GM19324 (cell line): ENCODE measurements at regions not wholly inside any gene's neighbourhood (a gene's known extent, or its start where the extent isn't known, plus 50 kb on each side); places are given as distances from the start of the nearest gene placed in this dataset.

Experiments
- ATAC-seq: cut with Tn5 transposase; IDR thresholded peaks from one replicate; pipeline ENCODE4 v1.9.1; 2021; ENCODE audit warnings: mild to moderate bottlenecking, moderate library complexity; ENCODE audit not compliant: unreplicated experiment, low FRiP score

- ATAC-seq, result no peak
Measured at GRCh38 chr18:43703050-43703449, 425.8 kb upstream of the SYT4 start.

DNA sequence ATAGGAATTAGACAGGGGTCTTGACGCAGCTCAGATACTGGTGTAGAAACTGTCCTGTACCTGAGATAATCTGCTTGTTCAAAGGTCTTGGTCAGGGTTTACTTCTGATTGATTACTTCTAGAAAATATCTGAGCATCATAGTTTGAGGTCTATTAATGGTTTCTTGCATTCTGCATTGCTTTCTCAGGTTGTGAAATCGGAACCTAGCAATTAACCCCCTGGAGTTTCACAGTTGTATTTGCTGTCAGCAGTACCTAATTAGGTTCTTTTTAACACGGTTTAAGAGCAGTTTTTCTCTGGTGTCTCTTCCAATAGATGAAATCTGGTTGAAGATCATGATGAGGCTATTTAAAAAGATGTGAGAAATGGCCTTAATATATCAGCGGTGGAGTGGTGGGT is 428.6 kb upstream of the SYT4 start:
- no peak for ATAC-seq

GRCh38 chr18:43710135-43710534 is 432.8 kb upstream of the SYT4 start:
- no peak for ATAC-seq

- no peak for ATAC-seq
Measured at GRCh38 chr18:43714343-43715010, 437.2 kb upstream of the SYT4 start.

DNA sequence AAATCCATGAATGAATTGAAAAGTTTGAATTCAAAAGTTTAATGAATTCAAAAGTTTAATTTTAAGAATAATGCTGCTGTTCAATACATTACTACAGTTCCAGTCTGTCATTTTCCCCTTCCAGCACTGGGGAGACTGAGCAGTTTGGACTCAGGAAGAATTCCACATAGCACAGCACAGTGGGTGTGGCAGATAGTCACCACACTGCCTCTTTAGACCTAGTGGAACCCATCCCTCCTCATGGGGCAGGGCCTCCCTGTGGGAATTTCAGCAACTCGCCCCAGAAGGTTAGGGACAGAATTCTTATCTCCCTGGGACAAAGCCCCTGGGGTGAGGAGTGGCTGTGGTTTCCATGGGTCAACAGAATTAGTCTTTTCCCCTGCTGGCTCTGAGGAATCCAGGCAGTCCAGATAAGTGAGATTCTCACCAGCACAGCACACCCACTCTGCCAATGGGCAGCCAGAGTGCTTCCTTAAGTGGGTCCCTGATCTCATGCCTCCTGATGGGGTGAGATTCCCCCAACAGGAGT is 442.0 kb upstream of the SYT4 start:
- ATAC-seq, result no peak

DNA sequence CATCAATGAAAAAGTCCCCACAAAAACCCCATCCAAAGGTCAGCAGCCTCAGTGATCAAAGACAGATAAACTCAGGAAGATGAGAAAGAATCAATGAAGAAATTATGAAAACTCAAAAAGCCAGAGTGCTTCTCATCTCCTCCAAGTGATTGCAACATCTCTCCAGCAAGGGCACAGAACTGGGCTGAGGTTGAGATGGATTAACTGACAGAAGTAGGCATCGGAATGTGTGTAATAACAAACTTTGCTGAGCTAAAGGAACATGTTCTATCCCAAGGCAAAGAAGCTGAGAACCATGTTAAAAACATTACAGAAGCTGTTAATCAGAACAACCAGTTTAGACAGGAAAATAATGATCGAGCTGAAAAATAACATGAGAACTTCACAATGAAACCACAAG is 442.8 kb upstream of the SYT4 start:
- no peak for ATAC-seq

DNA sequence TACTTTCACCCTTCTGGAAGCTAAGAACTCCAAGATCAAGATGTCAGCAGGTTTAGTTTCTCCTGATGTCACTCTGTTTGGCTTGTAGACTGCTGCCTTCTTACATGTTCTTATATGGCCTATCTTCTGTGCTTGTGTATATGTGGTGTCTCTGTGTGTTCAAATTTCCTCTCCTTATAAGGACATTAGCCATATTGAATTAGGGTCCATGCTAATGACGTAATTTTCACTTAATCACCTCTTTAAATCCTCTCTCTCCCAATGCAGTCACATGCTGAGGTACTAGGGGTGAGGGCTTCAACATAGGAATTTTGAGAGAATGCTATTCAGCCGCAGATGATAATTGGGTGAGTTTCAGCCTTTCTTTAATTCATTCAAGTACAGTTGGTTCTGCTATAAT is 458.3 kb upstream of the SYT4 start:
- ATAC-seq, result no peak

DNA sequence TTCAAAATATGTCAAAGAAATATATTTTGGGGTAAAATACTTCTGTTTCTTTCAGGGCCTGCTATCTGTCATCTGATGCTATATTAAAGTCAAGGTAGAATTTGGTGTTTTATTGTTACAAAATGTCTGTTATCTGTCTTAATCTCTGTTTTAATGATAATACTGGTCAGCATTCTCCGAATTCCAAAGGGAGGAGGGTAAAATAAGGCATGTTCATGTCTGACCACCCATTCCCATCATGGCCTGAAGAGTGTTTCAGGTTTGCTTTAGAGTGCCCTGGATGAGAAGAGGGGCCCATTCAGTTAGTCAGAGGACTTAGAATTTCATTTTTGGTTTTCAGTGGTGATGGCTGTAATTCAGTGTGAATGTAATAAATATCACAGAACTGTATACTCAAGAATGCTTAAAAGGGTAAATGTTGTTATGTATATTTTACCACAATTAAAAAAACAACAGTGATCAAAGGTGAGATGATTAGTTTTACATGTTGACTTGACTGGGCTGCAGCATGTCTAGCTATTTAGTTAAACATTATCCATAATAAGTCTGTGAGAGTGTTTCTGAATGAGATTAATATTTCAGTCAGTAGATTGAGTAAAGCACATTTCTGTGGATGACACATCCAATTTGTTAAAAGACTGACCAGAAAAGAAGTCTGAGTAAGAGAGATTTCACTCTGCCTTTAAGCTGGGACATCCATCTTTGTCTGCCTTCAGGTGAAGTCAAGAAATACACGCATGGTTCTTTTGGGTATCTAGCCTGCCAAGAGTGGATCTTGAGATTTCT is 467.9 kb upstream of the SYT4 start:
- ATAC-seq, result no peak

- ATAC-seq, result no peak
Measured at GRCh38 chr18:43751203-43751602, 473.9 kb upstream of the SYT4 start.

DNA sequence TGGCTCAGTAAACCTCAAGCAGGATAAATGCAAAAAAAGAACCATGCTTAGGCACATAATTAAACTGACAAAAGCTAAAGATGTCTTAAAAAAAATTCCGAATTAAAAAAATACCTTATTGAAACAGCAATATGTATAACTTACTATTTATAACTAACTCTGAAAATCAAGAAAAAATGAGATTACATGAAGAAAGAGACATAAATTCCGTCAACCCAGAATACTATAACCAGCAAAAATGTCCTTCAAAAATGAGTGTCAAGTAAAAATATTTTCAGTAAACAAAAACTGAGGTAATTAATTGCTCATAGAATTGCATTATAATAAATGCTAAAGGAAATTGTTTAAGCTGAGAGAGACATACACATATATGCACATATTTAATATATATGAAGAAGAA is 474.5 kb upstream of the SYT4 start:
- ATAC-seq, result no peak

DNA sequence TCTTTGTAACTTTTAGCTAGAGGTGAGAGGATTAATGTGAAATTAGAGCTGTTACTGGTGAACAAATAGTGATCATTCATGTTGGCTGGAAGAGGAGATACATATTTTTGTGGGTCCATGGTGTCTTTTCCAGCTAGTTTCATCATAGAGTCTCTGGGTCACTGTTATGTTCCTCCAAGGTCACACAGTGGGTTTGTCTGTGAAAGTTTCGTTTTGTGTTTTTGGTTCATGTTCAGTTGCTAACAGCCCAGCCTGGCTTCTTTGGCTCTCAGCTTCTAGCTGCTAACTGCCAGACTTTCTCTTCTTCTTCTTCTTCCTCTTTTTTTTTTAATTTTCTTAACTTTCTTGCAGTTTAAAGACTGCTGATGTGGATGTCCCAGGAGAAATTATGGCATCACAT is 480.0 kb upstream of the SYT4 start:
- no peak for ATAC-seq

DNA sequence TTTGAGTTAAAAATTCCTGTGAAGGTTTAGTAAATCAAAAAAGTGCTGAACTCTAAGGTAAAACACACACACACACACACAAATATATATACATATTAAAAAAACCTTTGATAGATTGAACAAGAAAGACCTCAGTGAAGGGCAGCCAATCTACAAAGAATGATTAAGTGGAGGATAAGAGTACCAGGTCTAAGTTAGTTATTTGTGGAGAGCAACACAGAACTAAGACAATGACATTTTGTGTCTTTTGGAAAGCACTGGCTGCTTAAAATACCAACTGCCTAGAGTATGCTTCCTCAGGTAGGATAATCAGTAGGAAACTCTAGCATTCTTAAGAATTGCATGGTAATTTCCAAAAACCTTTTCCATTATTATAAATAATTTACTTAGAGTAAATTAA is 481.4 kb upstream of the SYT4 start:
- no peak for ATAC-seq

- ATAC-seq, result no peak
Measured at GRCh38 chr18:43760010-43760409, 482.7 kb upstream of the SYT4 start.

DNA sequence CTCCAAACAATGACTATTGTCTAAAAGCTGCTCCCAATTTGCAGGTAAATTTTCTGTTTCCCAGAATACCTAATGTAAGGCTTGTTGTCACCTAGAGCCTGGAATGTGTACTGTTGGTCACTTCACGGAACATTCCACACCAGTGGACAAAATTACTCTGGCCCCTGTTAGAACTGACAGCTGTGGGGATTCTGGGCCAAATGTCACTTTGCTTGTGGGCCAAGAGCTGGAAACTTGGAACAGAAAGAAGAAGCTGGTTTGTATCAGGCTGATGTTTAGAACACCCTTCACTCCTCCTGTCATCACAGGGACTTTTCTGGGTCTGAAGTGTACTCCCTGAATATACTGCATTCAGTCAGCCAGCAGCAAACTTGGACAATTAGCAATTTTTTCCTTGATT is 495.6 kb upstream of the SYT4 start:
- no peak for ATAC-seq

DNA sequence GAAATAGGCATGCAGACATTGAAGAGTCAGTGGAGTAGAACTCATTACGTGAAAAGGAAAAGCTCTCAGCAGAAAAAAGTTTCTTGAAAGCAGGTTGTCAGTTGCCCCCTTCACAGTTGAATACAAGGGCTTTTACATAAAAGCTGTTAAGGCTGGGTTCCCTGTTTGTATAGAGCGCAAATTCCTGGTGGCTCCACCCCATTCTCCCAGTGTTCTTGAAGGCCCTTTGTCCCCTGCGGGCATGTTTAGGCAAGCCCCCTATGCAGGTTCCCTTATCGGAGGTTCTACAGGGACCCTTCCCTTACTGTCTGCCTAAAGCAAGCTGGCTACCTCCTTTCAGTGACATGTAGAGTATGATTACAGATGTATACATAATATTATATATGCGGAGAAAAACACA is 497.2 kb upstream of the SYT4 start:
- no peak for ATAC-seq

GRCh38 chr18:43775591-43775990 is 498.3 kb upstream of the SYT4 start:
- ATAC-seq, result no peak

- no peak for ATAC-seq
Measured at GRCh38 chr18:43776997-43777396, 499.7 kb upstream of the SYT4 start.

DNA sequence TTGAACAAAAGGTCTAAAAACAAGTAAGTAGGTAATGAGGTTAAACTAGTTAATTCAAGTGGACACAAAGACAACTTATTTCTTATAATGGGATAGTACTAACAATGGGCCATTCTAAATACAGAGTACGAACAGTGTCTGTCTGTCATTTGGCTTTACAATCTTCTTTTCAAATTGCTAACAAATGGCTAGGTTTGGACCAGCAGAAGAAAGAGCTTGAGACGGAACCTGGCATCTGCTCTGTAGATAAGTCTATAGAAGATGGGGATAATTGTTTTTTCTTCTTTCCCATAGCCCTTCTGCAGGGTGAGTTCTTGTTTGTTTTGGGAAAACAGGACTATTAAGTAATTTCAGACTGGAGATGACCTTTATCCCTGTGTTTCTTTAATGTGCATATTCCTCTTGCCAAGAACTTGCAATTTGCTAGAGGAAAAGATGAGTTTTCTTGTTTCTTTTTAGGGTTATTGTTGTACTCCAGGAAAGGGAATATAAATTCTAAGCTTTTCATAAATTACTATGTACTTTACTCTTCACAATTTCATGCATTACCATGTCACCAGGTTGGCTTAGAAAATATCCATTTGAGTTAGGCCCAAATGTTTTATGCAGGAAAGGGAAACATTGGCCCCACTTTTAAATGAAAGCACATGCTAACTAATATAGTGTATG is 500.5 kb upstream of the SYT4 start:
- no peak for ATAC-seq

GRCh38 chr18:43780782-43781340 is 503.6 kb upstream of the SYT4 start:
- ATAC-seq, result no peak

DNA sequence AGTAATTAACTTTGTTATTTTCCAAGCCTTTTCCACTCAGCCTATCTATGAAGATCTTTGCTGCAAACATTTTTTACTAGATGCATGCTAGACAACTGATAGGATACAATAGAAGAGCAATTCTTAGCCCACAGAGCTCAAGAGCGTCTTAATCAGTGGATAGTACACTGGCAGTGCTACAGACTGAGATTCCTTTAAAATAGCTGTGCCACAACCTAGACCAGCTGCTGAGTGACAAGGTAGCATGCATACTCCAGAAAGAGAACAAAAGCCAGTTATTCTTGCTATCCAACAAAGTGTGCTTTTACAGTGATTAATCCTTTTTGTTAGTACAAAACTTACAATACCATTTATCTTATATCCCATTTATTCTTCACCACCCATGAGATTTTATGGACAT is 507.9 kb upstream of the SYT4 start:
- ATAC-seq, result no peak

- ATAC-seq, result no peak
Measured at GRCh38 chr18:43786893-43787292, 509.6 kb upstream of the SYT4 start.
